BE2C (cell line): ENCODE measurements at regions not wholly inside any gene's neighbourhood (a gene's known extent, or its start where the extent isn't known, plus 50 kb on each side); places are given as distances from the start of the nearest gene placed in this dataset.
"Not testable (repeated sequence)": the region's sequence is repeated elsewhere in the genome, so short reads cannot be mapped to it uniquely, and the experiment has no call there.

ENCODE experiments used
- DNase-seq: peaks from one replicate; pipeline ENCODE4 v3.0.0-alpha.2; 2020
- H3K27me3 ChIP-seq: fragments of 250-450 bp; sonication (Bioruptor Pico); 2 replicates; pipeline ENCODE4 v1.5.1; 2020; ENCODE audit warnings: mild to moderate bottlenecking
- H3K36me3 ChIP-seq: fragments of 250-450 bp; sonication (Bioruptor Pico); 2 replicates; pipeline ENCODE4 v1.5.1; 2020; ENCODE audit warnings: mild to moderate bottlenecking
- H3K4me1 ChIP-seq: fragments of 250-450 bp; sonication (Bioruptor Pico); 2 replicates; pipeline ENCODE4 v1.5.1; 2020
- H3K4me3 ChIP-seq: 2 replicates; pipeline ENCODE4 v1.5.1; 2011; ENCODE audit warnings: low read depth, low read length
- H3K9me3 ChIP-seq: fragments of 250-450 bp; sonication (Bioruptor Pico); 2 replicates; pipeline ENCODE4 v1.5.1; 2020
- TF ChIP-seq, protein P1 (sequence below): IDR thresholded peaks from 2 replicates; pipeline ENCODE4 v1.5.1; 2012; ENCODE audit warnings: mild to moderate bottlenecking, low read depth, low read length

- no peak for DNase-seq
- no peaks in the 10 kb centered on the region for H3K27me3 ChIP-seq
Observed at GRCh38 chr4:93908778-93909177, 80.2 kb downstream of the ATOH1 start.

GRCh38 chr4:93911671-93912070 is 83.1 kb downstream of the ATOH1 start:
- Histone ChIP-seq H3K4me3 (no peak overlapping the region), H3K9me3 (no peaks in the 10 kb centered on the region), H3K27me3 (no peaks in the 10 kb centered on the region), H3K36me3 (no peaks in the 10 kb centered on the region), H3K4me1 (no peaks in the 10 kb centered on the region)
- TF ChIP-seq, protein P1, sequence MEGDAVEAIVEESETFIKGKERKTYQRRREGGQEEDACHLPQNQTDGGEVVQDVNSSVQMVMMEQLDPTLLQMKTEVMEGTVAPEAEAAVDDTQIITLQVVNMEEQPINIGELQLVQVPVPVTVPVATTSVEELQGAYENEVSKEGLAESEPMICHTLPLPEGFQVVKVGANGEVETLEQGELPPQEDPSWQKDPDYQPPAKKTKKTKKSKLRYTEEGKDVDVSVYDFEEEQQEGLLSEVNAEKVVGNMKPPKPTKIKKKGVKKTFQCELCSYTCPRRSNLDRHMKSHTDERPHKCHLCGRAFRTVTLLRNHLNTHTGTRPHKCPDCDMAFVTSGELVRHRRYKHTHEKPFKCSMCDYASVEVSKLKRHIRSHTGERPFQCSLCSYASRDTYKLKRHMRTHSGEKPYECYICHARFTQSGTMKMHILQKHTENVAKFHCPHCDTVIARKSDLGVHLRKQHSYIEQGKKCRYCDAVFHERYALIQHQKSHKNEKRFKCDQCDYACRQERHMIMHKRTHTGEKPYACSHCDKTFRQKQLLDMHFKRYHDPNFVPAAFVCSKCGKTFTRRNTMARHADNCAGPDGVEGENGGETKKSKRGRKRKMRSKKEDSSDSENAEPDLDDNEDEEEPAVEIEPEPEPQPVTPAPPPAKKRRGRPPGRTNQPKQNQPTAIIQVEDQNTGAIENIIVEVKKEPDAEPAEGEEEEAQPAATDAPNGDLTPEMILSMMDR = no peak
- no peak for DNase-seq

More at GRCh38 chr4:93908778-93909177, 80.2 kb downstream of the ATOH1 start:
- H3K36me3 ChIP-seq = no peaks in the 10 kb centered on the region
- no peak overlapping the region for H3K4me3 ChIP-seq
- H3K9me3 ChIP-seq = no peaks in the 10 kb centered on the region
- H3K4me1 ChIP-seq = no peaks in the 10 kb centered on the region
- TF ChIP-seq, protein P1 = no peak

DNA sequence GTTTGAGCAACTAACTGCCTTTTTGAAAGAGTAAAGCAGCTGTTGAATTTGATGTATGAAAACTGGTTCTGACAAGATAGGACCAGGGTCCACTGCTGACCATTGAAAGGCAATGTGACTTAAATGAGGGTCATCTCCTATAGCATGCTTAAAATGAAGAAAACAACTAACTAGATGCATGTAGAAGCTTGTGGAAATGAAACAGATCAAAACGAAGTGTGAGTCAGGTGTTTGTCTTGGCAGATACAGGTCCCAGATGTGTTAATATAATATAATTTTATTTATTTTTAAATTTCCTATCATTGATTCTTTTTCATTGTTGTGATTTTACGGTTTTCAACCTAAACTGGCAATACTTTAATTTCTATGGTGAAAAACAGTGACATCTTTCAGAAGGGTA is 83.6 kb downstream of the ATOH1 start:
- no peaks in the 10 kb centered on the region for H3K27me3 ChIP-seq
- TF ChIP-seq, protein P1 = no peak
- H3K4me1 ChIP-seq = no peaks in the 10 kb centered on the region
- H3K9me3 ChIP-seq = no peaks in the 10 kb centered on the region
- H3K4me3 ChIP-seq = no peak overlapping the region
- no peak for DNase-seq
- H3K36me3 ChIP-seq = no peaks in the 10 kb centered on the region

GRCh38 chr4:93918856-93919255 is 90.3 kb downstream of the ATOH1 start:
- Histone ChIP-seq H3K4me3 (no peak overlapping the region), H3K9me3 (no peaks in the 10 kb centered on the region), H3K27me3 (no peaks in the 10 kb centered on the region), H3K4me1 (no peaks in the 10 kb centered on the region), H3K36me3 (no peaks in the 10 kb centered on the region)
- TF ChIP-seq, protein P1 = no peak
- DNase-seq = no peak

- H3K36me3 ChIP-seq, H3K4me3 ChIP-seq, H3K9me3 ChIP-seq, DNase-seq, H3K27me3 ChIP-seq, H3K4me1 ChIP-seq: not testable (repeated sequence)
Observed at GRCh38 chr4:93923570-93923969, 95.0 kb downstream of the ATOH1 start.

- no peaks in the 10 kb centered on the region for H3K4me1 ChIP-seq
- TF ChIP-seq, protein P1 = no peak
Observed at GRCh38 chr4:93947286-93947685, 118.7 kb downstream of the ATOH1 start.

DNA sequence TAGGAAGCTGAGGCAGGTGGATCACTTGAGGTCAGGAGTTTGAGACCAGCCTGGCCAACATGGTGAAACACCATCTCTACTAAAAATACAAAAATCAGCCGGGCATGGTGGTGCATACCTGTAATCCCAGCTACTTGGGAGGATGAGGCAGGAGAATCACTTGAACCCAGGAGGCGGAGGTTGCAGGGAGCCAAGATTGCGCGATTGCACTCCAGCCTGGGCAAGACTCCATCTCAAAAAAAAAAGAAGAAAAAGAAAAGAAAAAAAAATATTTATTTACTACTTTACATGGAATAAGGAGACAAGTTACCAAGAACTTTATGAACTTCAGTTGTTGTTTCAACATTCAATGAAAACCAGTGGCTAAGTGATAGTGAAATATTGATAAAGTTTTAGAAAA is 121.7 kb downstream of the ATOH1 start:
- not testable (repeated sequence) for H3K9me3 ChIP-seq, DNase-seq, H3K4me1 ChIP-seq, H3K4me3 ChIP-seq, H3K36me3 ChIP-seq, H3K27me3 ChIP-seq

More at GRCh38 chr4:93947286-93947685, 118.7 kb downstream of the ATOH1 start:
- Histone ChIP-seq H3K36me3 (no peaks in the 10 kb centered on the region), H3K4me3 (no peak overlapping the region), H3K9me3 (no peaks in the 10 kb centered on the region), H3K27me3 (no peaks in the 10 kb centered on the region)
- DNase-seq = no peak
